Thymus (tissue), 11 donors: ENCODE measurements at regions not wholly inside any gene's neighbourhood (a gene's known extent, or its start where the extent isn't known, plus 50 kb on each side); places are given as distances from the start of the nearest gene placed in this dataset.

Source experiments
- DNase-seq, 9 donors: peaks; one replicate each; pipeline ENCODE4 v3.0.0-alpha.2; 2013; ENCODE audit warnings: low spot score in 9 of 9, low read depth in 6 of 9, missing footprints in 1 of 9
- H3K27ac ChIP-seq, 2 donors: one replicate each; pipeline ENCODE4 v1.5.1; 2013; ENCODE audit warnings: control low read depth in 1 of 2, low read depth in 1 of 2, low read length in 1 of 2, mild to moderate bottlenecking in 1 of 2, moderate library complexity in 1 of 2
- H3K27me3 ChIP-seq, 2 donors: one replicate each; pipeline ENCODE4 v1.5.1; 2013; ENCODE audit warnings: low read length in 1 of 2; ENCODE audit not compliant: control insufficient read depth in 2 of 2, insufficient read depth in 1 of 2
- H3K36me3 ChIP-seq, 2 donors: one replicate each; pipeline ENCODE4 v1.5.1; 2013; ENCODE audit warnings: low read length in 1 of 2, mild to moderate bottlenecking in 1 of 2, moderate library complexity in 1 of 2; ENCODE audit not compliant: control insufficient read depth in 2 of 2, insufficient read depth in 2 of 2
- H3K4me1 ChIP-seq, 2 donors: one replicate each; pipeline ENCODE4 v1.5.1; 2013; ENCODE audit warnings: low read length in 2 of 2; ENCODE audit not compliant: control insufficient read depth in 2 of 2, insufficient read depth in 2 of 2
- H3K4me3 ChIP-seq, 2 donors: one replicate each; pipeline ENCODE4 v1.5.1; 2013; ENCODE audit warnings: low read length in 2 of 2, control low read depth in 1 of 2, mild to moderate bottlenecking in 1 of 2
- H3K9me3 ChIP-seq, 2 donors: one replicate each; pipeline ENCODE4 v1.5.1; 2013; ENCODE audit warnings: low read length in 1 of 2, mild to moderate bottlenecking in 1 of 2; ENCODE audit not compliant: control insufficient read depth in 2 of 2, insufficient read depth in 1 of 2
- WGBS: extraction: QIAGEN DNeasy Blood & Tissue Kit; methylation state at CpG from one replicate; pipeline ENCODE4 v1.1.7; 2013; 5-methylcytosine and 5-hydroxymethylcytosine counted together
- donor health status: healthy.

DNA sequence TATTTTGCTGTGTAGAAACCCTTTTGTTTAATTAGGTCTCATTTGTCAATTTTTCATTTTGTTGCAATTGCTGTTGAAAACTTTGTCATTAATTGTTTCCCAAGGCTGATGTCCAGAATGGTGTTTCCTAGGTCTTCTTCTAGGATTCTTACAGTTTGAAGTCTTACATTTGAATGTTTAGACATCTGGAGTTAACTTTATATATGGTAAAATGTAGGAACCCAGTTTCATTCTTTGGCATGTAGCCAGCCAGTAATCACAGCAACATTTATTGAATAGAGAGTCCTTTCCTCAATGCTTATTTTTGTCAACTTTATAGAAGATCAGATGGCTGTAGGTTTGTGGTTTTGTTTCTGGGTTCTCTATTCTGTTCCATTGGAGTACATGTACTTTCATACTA lies 1290.8 kb upstream of the CDH9 start:
- Histone ChIP-seq H3K27me3 (no peaks in the 10 kb centered on the region), H3K4me1 (no peaks in the 10 kb centered on the region), H3K36me3 (no peaks in the 10 kb centered on the region), H3K27ac (no peak overlapping the region), H3K9me3 (no peaks in the 10 kb centered on the region), H3K4me3 (no peak overlapping the region)
- DNase-seq = no peak

DNA sequence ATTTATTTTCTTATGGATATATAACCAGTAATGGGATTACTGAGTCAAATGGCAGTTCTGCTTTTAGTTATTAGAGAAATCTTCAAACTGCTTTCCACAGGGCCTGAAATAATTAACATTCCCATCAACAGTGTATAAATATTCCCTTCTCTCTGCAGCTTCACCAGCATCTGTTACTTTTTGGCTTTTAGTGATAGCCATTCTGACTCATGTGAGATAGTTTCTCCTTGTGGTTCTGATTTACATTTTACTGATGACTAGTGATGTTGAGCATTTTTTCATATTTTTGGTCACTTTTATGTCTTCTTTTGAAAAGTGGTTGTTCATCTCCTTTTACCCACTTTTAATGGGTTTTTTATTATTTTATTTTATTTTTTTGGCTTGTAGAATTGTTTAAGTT lies 1290.3 kb upstream of the CDH9 start:
- no peak for DNase-seq

DNA sequence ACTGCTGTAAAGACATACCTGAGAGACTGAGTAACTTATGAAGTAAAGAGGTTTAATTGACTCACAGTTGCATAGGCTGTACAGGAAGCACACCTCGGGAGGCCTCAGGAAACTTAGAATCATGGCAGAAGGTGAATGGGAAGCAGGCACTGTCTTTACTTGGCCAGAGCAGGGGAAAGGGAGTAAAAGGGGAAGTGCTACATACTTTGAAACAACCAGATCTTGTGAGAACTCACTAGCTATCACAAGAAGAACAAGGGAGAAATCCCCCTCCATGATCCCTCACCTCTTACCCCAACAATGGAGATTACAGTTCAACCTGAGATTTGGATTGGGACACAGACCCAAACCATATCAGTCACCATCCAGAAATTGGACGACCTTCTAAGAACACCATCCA lies 1285.8 kb upstream of the CDH9 start:
- no peaks in the 10 kb centered on the region for H3K27me3 ChIP-seq
- 60% methylated on average over 2 of the region's 2 CpGs for WGBS
- no peak overlapping the region for H3K27ac ChIP-seq
- no peaks in the 10 kb centered on the region for H3K4me1 ChIP-seq
- no peaks in the 10 kb centered on the region for H3K36me3 ChIP-seq
- H3K9me3 ChIP-seq = no peaks in the 10 kb centered on the region
- no peak for DNase-seq
- no peak overlapping the region for H3K4me3 ChIP-seq

More for the DNA sequence above, 1290.3 kb upstream of the CDH9 start:
- Histone ChIP-seq H3K27ac (no peak overlapping the region), H3K4me3 (no peak overlapping the region), H3K36me3 (no peaks in the 10 kb centered on the region), H3K4me1 (no peaks in the 10 kb centered on the region), H3K9me3 (no peaks in the 10 kb centered on the region), H3K27me3 (no peaks in the 10 kb centered on the region)

GRCh38 chr5:28313953-28314352 lies 1275.6 kb upstream of the CDH9 start:
- Histone ChIP-seq H3K36me3 (no peaks in the 10 kb centered on the region), H3K27me3 (no peaks in the 10 kb centered on the region), H3K4me1 (no peaks in the 10 kb centered on the region), H3K27ac (no peak overlapping the region), H3K4me3 (no peak overlapping the region), H3K9me3 (peaks cover 0 to 4% of the 10 kb centered on the region in 2 donors)
- WGBS = 91% methylated on average over 1 of the region's 1 CpG
- no peak for DNase-seq

GRCh38 chr5:28313321-28313951 lies 1275.0 kb upstream of the CDH9 start:
- Histone ChIP-seq H3K9me3 (peaks cover 0 to 4% of the 10 kb centered on the region in 2 donors), H3K27me3 (no peaks in the 10 kb centered on the region), H3K4me1 (no peaks in the 10 kb centered on the region), H3K36me3 (no peaks in the 10 kb centered on the region), H3K27ac (no peak overlapping the region), H3K4me3 (no peak overlapping the region)
- 96% methylated on average over 2 of the region's 2 CpGs for WGBS
- DNase-seq = no peak

DNA sequence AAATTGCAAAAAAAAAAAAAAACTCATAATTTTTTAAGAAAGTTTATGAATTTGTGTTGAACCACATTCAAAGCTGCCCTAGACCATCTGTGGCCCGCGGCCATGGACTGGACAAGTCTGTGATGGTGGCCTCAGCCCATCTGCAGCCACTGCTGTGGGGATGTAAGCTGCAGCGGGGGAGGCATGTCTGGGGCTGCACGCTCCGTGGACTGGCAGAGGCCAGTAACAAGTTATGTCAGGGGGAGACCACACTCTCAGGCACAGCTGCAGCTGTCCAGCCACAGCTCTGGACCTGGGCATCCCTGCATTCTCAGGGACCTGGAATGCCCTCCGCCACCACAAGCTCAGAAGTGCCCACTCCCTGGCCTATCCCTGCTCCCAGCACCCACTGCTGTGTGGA lies 1272.3 kb upstream of the CDH9 start:
- Histone ChIP-seq H3K4me1 (no peaks in the 10 kb centered on the region), H3K27ac (no peak overlapping the region), H3K27me3 (no peaks in the 10 kb centered on the region), H3K9me3 (peaks cover 0 to 4% of the 10 kb centered on the region in 2 donors), H3K4me3 (no peak overlapping the region), H3K36me3 (no peaks in the 10 kb centered on the region)
- DNase-seq = no peak
- WGBS = 90% methylated on average over 6 of the region's 6 CpGs

DNA sequence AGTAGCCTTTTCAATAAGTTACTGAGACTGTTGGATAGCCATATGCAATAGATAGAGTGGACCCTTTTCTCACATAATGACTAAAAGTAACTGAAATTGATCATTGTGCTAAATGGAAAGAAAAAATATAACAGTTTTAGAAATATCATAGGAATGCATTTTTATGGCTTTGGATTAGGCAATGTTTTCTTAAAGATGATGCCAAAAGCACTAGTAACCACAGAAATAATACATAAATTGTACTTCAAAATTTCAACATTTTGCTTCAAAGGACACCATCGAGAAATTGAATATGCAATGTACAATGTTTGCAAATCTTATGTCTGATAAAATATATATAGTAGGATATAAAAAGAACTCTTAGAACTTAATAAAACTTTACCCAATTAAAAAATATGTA lies 1267.5 kb upstream of the CDH9 start:
- Histone ChIP-seq H3K4me1 (no peaks in the 10 kb centered on the region), H3K4me3 (no peak overlapping the region), H3K36me3 (no peaks in the 10 kb centered on the region), H3K9me3 (peaks cover 0 to 4% of the 10 kb centered on the region in 2 donors), H3K27ac (no peak overlapping the region), H3K27me3 (no peaks in the 10 kb centered on the region)
- DNase-seq = no peak
- WGBS = 93% methylated on average over 1 of the region's 1 CpG

DNA sequence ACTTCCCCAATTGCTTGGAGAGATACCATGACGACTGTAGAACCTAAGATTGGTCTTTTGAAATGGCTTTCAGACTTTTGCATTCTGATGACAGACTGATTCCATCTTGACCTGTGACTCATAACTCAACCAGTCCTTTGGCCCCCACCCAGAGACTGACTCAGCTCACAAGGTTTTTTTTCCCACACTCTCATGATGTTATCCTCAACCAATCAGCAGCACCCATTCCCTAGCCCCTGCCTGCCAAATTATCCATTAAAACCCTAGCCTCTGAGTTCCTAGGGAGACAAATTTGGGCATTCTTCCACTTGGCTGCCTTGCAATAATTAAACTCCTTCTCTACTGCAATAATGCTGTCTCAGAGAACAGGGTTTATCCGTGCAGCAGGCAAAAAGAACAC lies 1263.3 kb upstream of the CDH9 start:
- Histone ChIP-seq H3K4me1 (no peaks in the 10 kb centered on the region), H3K27me3 (no peaks in the 10 kb centered on the region), H3K36me3 (no peaks in the 10 kb centered on the region), H3K27ac (no peak overlapping the region), H3K4me3 (no peak overlapping the region), H3K9me3 (no peaks in the 10 kb centered on the region)
- DNase-seq = no peak
- 46% methylated on average over 2 of the region's 2 CpGs for WGBS

DNA sequence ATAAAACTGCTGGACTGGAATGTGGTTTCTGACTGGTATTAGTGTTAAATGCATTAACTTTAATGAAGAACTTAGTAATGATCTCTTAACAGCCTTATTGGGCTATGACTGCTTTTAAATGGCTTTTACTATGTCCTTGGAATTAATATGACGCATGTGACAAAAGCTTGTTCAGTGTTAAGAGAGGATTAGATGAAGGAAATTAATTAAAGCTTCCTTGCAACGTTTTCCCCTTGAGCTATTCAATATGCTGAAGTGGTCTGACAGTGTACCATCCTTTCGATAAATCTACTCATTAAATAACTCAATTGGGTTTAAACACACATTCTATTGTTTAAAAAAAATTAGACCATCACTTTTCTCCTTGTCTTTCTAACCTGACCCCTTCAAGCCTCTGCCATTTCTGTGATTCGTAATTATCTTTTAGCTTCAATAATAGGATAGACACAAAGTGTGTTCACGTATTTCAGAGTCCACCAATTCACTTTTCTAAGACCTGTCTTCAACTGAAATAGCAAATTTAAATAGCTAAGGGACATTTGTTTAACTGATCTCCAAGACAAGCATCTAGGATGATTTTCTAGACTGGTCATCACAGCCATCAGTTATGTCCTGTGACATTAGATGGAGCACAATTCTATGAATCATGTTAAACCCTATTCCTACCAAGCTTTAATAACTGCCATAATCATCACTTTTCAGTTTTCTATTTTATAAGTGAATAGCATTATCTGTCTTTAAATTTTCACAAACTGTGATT lies 1258.0 kb upstream of the CDH9 start:
- Histone ChIP-seq H3K36me3 (no peaks in the 10 kb centered on the region), H3K4me1 (no peaks in the 10 kb centered on the region), H3K27ac (no peak overlapping the region), H3K4me3 (no peak overlapping the region), H3K9me3 (no peaks in the 10 kb centered on the region), H3K27me3 (no peaks in the 10 kb centered on the region)
- 88% methylated on average over 5 of the region's 5 CpGs for WGBS
- no peak for DNase-seq
